PC-9 (cell line): ENCODE measurements at regions not wholly inside any gene's neighbourhood (a gene's known extent, or its start where the extent isn't known, plus 50 kb on each side); places are given as distances from the start of the nearest gene placed in this dataset.

Source experiments
- CTCF ChIP-seq: fragments of 200-600 bp; sonication (generic); conservative IDR thresholded peaks from 2 replicates; pipeline ENCODE4 v1.6.1; 2017; ENCODE audit warnings: mixed run types, antibody characterized with exemption, mild to moderate bottlenecking, moderate library complexity
- EZH2 ChIP-seq: fragments of 200-600 bp; sonication (generic); IDR thresholded peaks from 2 replicates; pipeline ENCODE4 v1.8.0; 2017; ENCODE audit warnings: antibody characterized with exemption, low read depth

DNA sequence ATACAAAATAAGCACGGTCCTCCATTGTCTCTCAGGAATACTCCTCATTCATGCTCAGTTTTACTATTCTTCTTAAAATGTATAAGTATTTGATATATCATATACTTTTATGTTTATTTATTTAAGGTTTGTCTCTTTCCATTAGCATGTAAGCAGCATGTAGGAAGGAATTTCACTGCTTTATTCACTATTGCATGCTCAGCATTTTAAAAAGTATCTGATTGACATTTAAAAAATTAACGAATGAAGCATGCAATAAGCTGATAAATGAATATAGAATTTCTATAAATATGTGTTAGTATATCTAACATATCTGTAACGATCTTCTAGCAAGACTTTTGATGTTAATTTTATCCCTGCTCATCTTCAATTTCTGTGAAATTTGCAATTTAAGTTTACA, 402.7 kb upstream of the BRINP3 start:
- TF ChIP-seq CTCF (no peak), EZH2 (no peak)
